ENCODE measurements at regions not wholly inside any gene's neighbourhood (a gene's known extent, or its start where the extent isn't known, plus 50 kb on each side); places are given as distances from the start of the nearest gene placed in this dataset.
"Not testable (repeated sequence)": the region's sequence is repeated elsewhere in the genome, so short reads cannot be mapped to it uniquely, and the experiment has no call there.

GRCh38 chr5:33068786-33069185, 357.7 kb downstream of the NPR3 start:
- no peak for DNase-seq (ENCODE audit: low read depth, low spot score)

GRCh38 chr5:33072296-33072695, 361.2 kb downstream of the NPR3 start:
- DNase-seq (ENCODE audit: low read depth, low spot score), result no peak

GRCh38 chr5:33072726-33073125, 361.6 kb downstream of the NPR3 start:
- DNase-seq (ENCODE audit: low read depth, low spot score), result no peak

GRCh38 chr5:33073881-33074327, 362.8 kb downstream of the NPR3 start:
- DNase-seq (ENCODE audit: low read depth, low spot score), result no peak

- DNase-seq (ENCODE audit: low read depth, low spot score), result peak; percentile 35
Measured at GRCh38 chr5:33074548-33074947, 363.4 kb downstream of the NPR3 start.

GRCh38 chr5:33075731-33076130, 364.6 kb downstream of the NPR3 start:
- DNase-seq (ENCODE audit: low read depth, low spot score), result peak; percentile 12

- no peak for DNase-seq (ENCODE audit: low read depth, low spot score)
Measured at GRCh38 chr5:33079548-33079947, 361.2 kb upstream of the TARS1 start.

- DNase-seq (ENCODE audit: low read depth, low spot score), result no peak
Measured at GRCh38 chr5:33080287-33080686, 360.5 kb upstream of the TARS1 start.

GRCh38 chr5:33088176-33088575, 352.6 kb upstream of the TARS1 start:
- DNase-seq (ENCODE audit: low read depth, low spot score), result no peak

- peak; percentile 29 for DNase-seq (ENCODE audit: low read depth, low spot score)
Measured at GRCh38 chr5:33091571-33092363, 349.0 kb upstream of the TARS1 start.

- no peak for DNase-seq (ENCODE audit: low read depth, low spot score)
Measured at GRCh38 chr5:33092719-33093118, 348.0 kb upstream of the TARS1 start.

GRCh38 chr5:33102551-33102950, 338.2 kb upstream of the TARS1 start:
- peak; percentile 13 for DNase-seq (ENCODE audit: low read depth, low spot score)

GRCh38 chr5:33105521-33105941, 335.2 kb upstream of the TARS1 start:
- DNase-seq (ENCODE audit: low read depth, low spot score), result peak; percentile 5

GRCh38 chr5:33110496-33110895, 330.3 kb upstream of the TARS1 start:
- DNase-seq (ENCODE audit: low read depth, low spot score), result not testable (repeated sequence)

GRCh38 chr5:33114361-33114760, 326.4 kb upstream of the TARS1 start:
- no peak for DNase-seq (ENCODE audit: low read depth, low spot score)

GRCh38 chr5:33115467-33115866, 325.3 kb upstream of the TARS1 start:
- DNase-seq (ENCODE audit: low read depth, low spot score), result no peak

- DNase-seq (ENCODE audit: low read depth, low spot score), result no peak
Measured at GRCh38 chr5:33118761-33119415, 321.9 kb upstream of the TARS1 start.

GRCh38 chr5:33120671-33121070, 320.1 kb upstream of the TARS1 start:
- peak; percentile 71 for DNase-seq (ENCODE audit: low read depth, low spot score)

- DNase-seq (ENCODE audit: low read depth, low spot score), result no peak
Measured at GRCh38 chr5:33129309-33129708, 311.5 kb upstream of the TARS1 start.

GRCh38 chr5:33136785-33137184, 304.0 kb upstream of the TARS1 start:
- no peak for DNase-seq (ENCODE audit: low read depth, low spot score)

- DNase-seq (ENCODE audit: low read depth, low spot score), result not testable (repeated sequence)
Measured at GRCh38 chr5:33138145-33138544, 302.6 kb upstream of the TARS1 start.

- DNase-seq (ENCODE audit: low read depth, low spot score), result no peak
Measured at GRCh38 chr5:33143405-33144123, 297.2 kb upstream of the TARS1 start.

Measured in astrocyte of the hippocampus (primary cell).